ENCODE measurements at regions not wholly inside any gene's neighbourhood (a gene's known extent, or its start where the extent isn't known, plus 50 kb on each side); places are given as distances from the start of the nearest gene placed in this dataset.

- Histone ChIP-seq H3K79me2 (replicated peaks; ENCODE audit: insufficient read depth) (no peaks in the 10 kb centered on the region), H3K4me3 (no peak overlapping the region), H3K27me3 (ENCODE audit: insufficient read depth) (no peaks in the 10 kb centered on the region), H4K20me1 (replicated peaks; ENCODE audit: insufficient read depth) (no peaks in the 10 kb centered on the region), H2AFZ (no peak overlapping the region), H3K9me2 (ENCODE audit: insufficient read depth) (peaks cover 4% of the 10 kb centered on the region; the same call in 1 of the 2 replicates), H3K4me1 (ENCODE audit: insufficient read depth) (no peaks in the 10 kb centered on the region), H3K27ac (ENCODE audit: low read depth) (no peak overlapping the region), H3K4me2 (no peak overlapping the region), H3K36me3 (ENCODE audit: insufficient read depth) (no peaks in the 10 kb centered on the region), H3F3A (replicated peaks; ENCODE audit: low read depth) (no peaks in the 10 kb centered on the region)
- Mint-ChIP-seq H3K4me1 (no peaks in the 10 kb centered on the region), H3K4me3 (no peak overlapping the region), H3K36me3 (ENCODE audit: low read depth) (no peaks in the 10 kb centered on the region), H3K9me3 (peaks cover 5% of the 10 kb centered on the region; the same call in 2 of the 3 replicates), H3K27ac (no peak overlapping the region), H3K27me3 (ENCODE audit: insufficient read depth, low read depth, poor library complexity) (no peaks in the 10 kb centered on the region)
- DNase-seq (ENCODE audit: low spot score) (no peak), ATAC-seq (no peak)
- TF ChIP-seq CTCF (conservative IDR thresholded peaks at IDR 0.05; ENCODE audit: low read depth in 2 of 2) (no peak), ZNF114 (CRISPR knock-in tag; IDR thresholded peaks at IDR 0.05) (no peak), EZH2 (IDR thresholded peaks at IDR 0.05; ENCODE audit: low read depth, unreplicated experiment) (no peak), ETS1 (IDR thresholded peaks at IDR 0.05) (no peak), ZNF331 (CRISPR knock-in tag; IDR thresholded peaks at IDR 0.05; ENCODE audit: low read depth) (no peak), CREB1 (CRISPR knock-in tag; IDR thresholded peaks at IDR 0.05; ENCODE audit: low read depth) (no peak), ZNF462 (CRISPR knock-in tag; IDR thresholded peaks at IDR 0.05) (no peak), EZH2phosphoT487 (IDR thresholded peaks at IDR 0.05; ENCODE audit: unreplicated experiment) (no peak)
These were observed 409.8 kb upstream of the SMIM21 start for GRCh38 chr18:75837316-75837715.

Measured in GM23338 (cell line).